HepG2 (cell line): ENCODE measurements at regions not wholly inside any gene's neighbourhood (a gene's known extent, or its start where the extent isn't known, plus 50 kb on each side); places are given as distances from the start of the nearest gene placed in this dataset.

Experiments used
- BRD4 ChIP-seq: sonication (generic); formaldehyde crosslinking; IDR thresholded peaks from 2 replicates; pipeline ENCODE4 v1.4.0; 2020; ENCODE audit warnings: missing genetic modification reagents
- BRF2 ChIP-seq: sonication (generic); formaldehyde crosslinking; IDR thresholded peaks from 2 replicates; pipeline ENCODE4 v1.8.1; 2022; ENCODE audit warnings: mild to moderate bottlenecking, missing genetic modification reagents
- FOXA1 ChIP-seq, 2 experiments: fragments of 450-650 bp in 1 of 2; sonication (generic) in 1 of 2; formaldehyde crosslinking in 1 of 2; IDR thresholded peaks; 2 replicates each; pipeline versions ENCODE4 v1.4.0 to v1.6.1; 2016 to 2020; ENCODE audit warnings: missing genetic modification reagents in 1 of 2
- FOXJ3 ChIP-seq: sonication (generic); formaldehyde crosslinking; IDR thresholded peaks from 2 replicates; pipeline ENCODE4 v1.4.0; 2020; ENCODE audit warnings: missing genetic modification reagents, mild to moderate bottlenecking, borderline replicate concordance
- FOXO4 ChIP-seq: sonication (generic); formaldehyde crosslinking; conservative IDR thresholded peaks from 2 replicates; pipeline ENCODE4 v1.8.1; 2023; ENCODE audit warnings: missing genetic modification reagents
- HMGXB3 ChIP-seq: sonication (generic); formaldehyde crosslinking; IDR thresholded peaks from 2 replicates; pipeline ENCODE4 v1.4.0; 2020; ENCODE audit warnings: missing genetic modification reagents, borderline replicate concordance
- HOXD1 ChIP-seq: sonication (generic); formaldehyde crosslinking; IDR thresholded peaks from 2 replicates; pipeline ENCODE4 v1.5.0; 2020; ENCODE audit warnings: missing genetic modification reagents
- KLF12 ChIP-seq: sonication (generic); formaldehyde crosslinking; IDR thresholded peaks from 2 replicates; pipeline ENCODE4 v1.4.0; 2020; ENCODE audit warnings: missing genetic modification reagents, borderline replicate concordance
- MATR3 ChIP-seq: sonication (generic); formaldehyde crosslinking; IDR thresholded peaks from 2 replicates; pipeline ENCODE4 v1.4.0; 2020; ENCODE audit warnings: missing genetic modification reagents
- MED1 ChIP-seq: sonication (generic); formaldehyde crosslinking; IDR thresholded peaks from 2 replicates; pipeline ENCODE4 v1.4.0; 2020; ENCODE audit warnings: missing genetic modification reagents
- PAWR ChIP-seq: sonication (generic); formaldehyde crosslinking; IDR thresholded peaks from 2 replicates; pipeline ENCODE4 v1.4.0; 2020; ENCODE audit warnings: missing genetic modification reagents, mild to moderate bottlenecking, borderline replicate concordance
- SATB2 ChIP-seq: sonication (generic); formaldehyde crosslinking; IDR thresholded peaks from 2 replicates; pipeline ENCODE4 v1.5.0; 2020; ENCODE audit warnings: missing genetic modification reagents
- SIN3A ChIP-seq: IDR thresholded peaks from 2 replicates; pipeline ENCODE4 v1.6.1; 2011; ENCODE audit warnings: low read depth, mild to moderate bottlenecking, control low read depth, low read length, borderline replicate concordance
- SNAI1 ChIP-seq: sonication (generic); formaldehyde crosslinking; IDR thresholded peaks from 2 replicates; pipeline ENCODE4 v1.5.0; 2020; ENCODE audit warnings: mild to moderate bottlenecking, missing genetic modification reagents, borderline replicate concordance
- TCF7 ChIP-seq: sonication (generic); IDR thresholded peaks from 2 replicates; pipeline ENCODE4 v1.6.1; 2016; ENCODE audit warnings: antibody characterized with exemption, low read depth
- ZBTB7B ChIP-seq: sonication (generic); formaldehyde crosslinking; IDR thresholded peaks from 2 replicates; pipeline ENCODE4 v1.4.0; 2020; ENCODE audit warnings: missing genetic modification reagents
- ZMAT3 ChIP-seq: sonication (generic); formaldehyde crosslinking; conservative IDR thresholded peaks from 2 replicates; pipeline ENCODE4 v1.7.0; 2021; ENCODE audit warnings: missing genetic modification reagents
- ZNF296 ChIP-seq: sonication (generic); formaldehyde crosslinking; conservative IDR thresholded peaks from 2 replicates; pipeline ENCODE4 v1.5.0; 2020; ENCODE audit warnings: mild to moderate bottlenecking, missing genetic modification reagents
- TF ChIP-seq, protein P1 (sequence below): sonication (generic); formaldehyde crosslinking; IDR thresholded peaks from 2 replicates; pipeline ENCODE4 v1.5.1; 2020; ENCODE audit warnings: missing genetic modification reagents, mild to moderate bottlenecking, borderline replicate concordance
- TF ChIP-seq, protein P2 (sequence below): sonication (generic); formaldehyde crosslinking; IDR thresholded peaks from 2 replicates; pipeline ENCODE4 v1.4.0; 2020; ENCODE audit warnings: mild to moderate bottlenecking, missing genetic modification reagents

GRCh38 chr9:94030318-94031179 is 53.7 kb upstream of the PTPDC1 start (continued):
- no peak for TF ChIP-seq FOXO4 (CRISPR knock-in tag)
- TF ChIP-seq ZBTB7B: peak; percentile 85; the same call in 1 of the 2 replicates
- peak; percentile 87 for TF ChIP-seq SATB2
- peak; percentile 68 for TF ChIP-seq MED1 (CRISPR knock-in tag)
- TF ChIP-seq BRF2 (CRISPR knock-in tag): 0 out of 2 replicates have a peak, but pooled peaks have one; percentile 61
- TF ChIP-seq, protein P1, sequence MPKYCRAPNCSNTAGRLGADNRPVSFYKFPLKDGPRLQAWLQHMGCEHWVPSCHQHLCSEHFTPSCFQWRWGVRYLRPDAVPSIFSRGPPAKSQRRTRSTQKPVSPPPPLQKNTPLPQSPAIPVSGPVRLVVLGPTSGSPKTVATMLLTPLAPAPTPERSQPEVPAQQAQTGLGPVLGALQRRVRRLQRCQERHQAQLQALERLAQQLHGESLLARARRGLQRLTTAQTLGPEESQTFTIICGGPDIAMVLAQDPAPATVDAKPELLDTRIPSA (CRISPR knock-in tag): 0 out of 2 replicates have a peak, but pooled peaks have one; percentile 56
- no peak for TF ChIP-seq FOXA1 (IDR thresholded peaks at IDR 0.05)
- TF ChIP-seq FOXA1 (CRISPR knock-in tag; IDR thresholded peaks at IDR 0.05): peak; percentile 6; the same call in 1 of the 2 replicates
- no peak; the same call in 1 of the 2 replicates for TF ChIP-seq ZNF296
- peak; percentile 46; the same call in 1 of the 2 replicates for TF ChIP-seq HMGXB3 (CRISPR knock-in tag)
- TF ChIP-seq PAWR (CRISPR knock-in tag): no peak
- TF ChIP-seq SNAI1: peak; percentile 65; the same call in 1 of the 2 replicates
- TF ChIP-seq FOXJ3 (CRISPR knock-in tag): 0 out of 2 replicates have a peak, but pooled peaks have one; percentile 38
- TF ChIP-seq, protein P2, sequence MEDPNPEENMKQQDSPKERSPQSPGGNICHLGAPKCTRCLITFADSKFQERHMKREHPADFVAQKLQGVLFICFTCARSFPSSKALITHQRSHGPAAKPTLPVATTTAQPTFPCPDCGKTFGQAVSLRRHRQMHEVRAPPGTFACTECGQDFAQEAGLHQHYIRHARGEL: no peak
- TF ChIP-seq SIN3A: peak; percentile 78; the same call in 1 of the 2 replicates
- TF ChIP-seq HOXD1 (CRISPR knock-in tag): peak; percentile 38; the same call in 1 of the 2 replicates
- peak; percentile 60; the same call in 1 of the 2 replicates for TF ChIP-seq BRD4
- TF ChIP-seq KLF12 (CRISPR knock-in tag): peak; percentile 84
- TF ChIP-seq MATR3: no peak
- TF ChIP-seq TCF7: no peak
- peak; percentile 87 for TF ChIP-seq ZMAT3
